HCT116 (cell line): ENCODE measurements at regions not wholly inside any gene's neighbourhood (a gene's known extent, or its start where the extent isn't known, plus 50 kb on each side); places are given as distances from the start of the nearest gene placed in this dataset.

Source experiments
- ATAC-seq: fragments of 200-7000 bp; cut with Tn5 transposase; 2 replicates; pipeline ENCODE4 v1.9.1; 2020; ENCODE audit warnings: mild to moderate bottlenecking, moderate library complexity
- BruUV-seq: library from RNA; stranded (reverse); fragments of 400-500 nt; replicated peaks from 2 replicates; lab custom pipeline; 2021; lab: Mats Ljungman, UMichigan
- CTCF ChIA-PET: fragments of 300-600 bp; sonication (Branson Sonifier 250); formaldehyde crosslinking; loops from one replicate; lab custom pipeline; 2021; ENCODE audit warnings: antibody characterized with exemption; lab: Charles Lee
- POLR2A ChIA-PET: fragments of 300-600, 350-600 bp; sonication (Branson Sonifier 250); formaldehyde crosslinking; loops from one replicate; lab custom pipeline; 2021; ENCODE audit warnings: antibody characterized with exemption; lab: Charles Lee
- RAD21 ChIA-PET, 2 experiments: fragments of 300-600 bp; sonication (Branson Sonifier 250); formaldehyde crosslinking; loops; one replicate each; lab custom pipeline; 2023; ENCODE audit warnings: low total read pairs in 2 of 2; ENCODE audit not compliant: uncharacterized antibody in 2 of 2, unreplicated experiment in 2 of 2, low non-redundant PET in 1 of 2; lab: Charles Lee
- DNase-seq: peaks from one replicate; pipeline ENCODE4 v3.0.0-alpha.2; 2010; ENCODE audit warnings: low read depth, low spot score
- H2AFZ ChIP-seq: fragments of 200-600 bp; shearing (Covaris generic), sonication (generic); 2 replicates; pipeline ENCODE4 v1.6.1; 2017; ENCODE audit warnings: low read depth, mixed run types, mixed read lengths, antibody characterized with exemption, low read length; ENCODE audit not compliant: poor library complexity, severe bottlenecking
- H3K27ac ChIP-seq: 2 replicates; pipeline ENCODE4 v1.5.1; 2012; ENCODE audit warnings: low read depth, low read length
- H3K27me3 ChIP-seq: fragments of 200-600 bp; sonication (generic); 2 replicates; pipeline ENCODE4 v1.6.1; 2016; ENCODE audit warnings: mixed run types, low read length, mixed read lengths; ENCODE audit not compliant: insufficient read depth
- H3K36me3 ChIP-seq, 2 experiments: fragments of 200-500 bp in 1 of 2; fragments of 200-600 bp in 1 of 2; sonication (Bioruptor generic) in 1 of 2; sonication (generic) in 1 of 2; 2 replicates each; pipeline versions ENCODE4 v1.5.1 to v1.6.1; 2014 to 2016; ENCODE audit warnings: low read length in 2 of 2, inconsistent platforms in 1 of 2, mixed read lengths in 1 of 2, mixed run types in 1 of 2; ENCODE audit not compliant: insufficient read depth in 2 of 2, control insufficient read depth in 1 of 2
- H3K4me1 ChIP-seq, 2 experiments: fragments of 200-600 bp in 1 of 2; sonication (generic) in 1 of 2; 2 replicates each; pipeline versions ENCODE4 v1.5.1 to v1.6.1; 2012 to 2017; ENCODE audit warnings: low read length in 2 of 2, inconsistent platforms in 1 of 2, mild to moderate bottlenecking in 1 of 2, mixed read lengths in 1 of 2, mixed run types in 1 of 2, moderate library complexity in 1 of 2; ENCODE audit not compliant: insufficient read depth in 2 of 2, control insufficient read depth in 1 of 2
- H3K4me2 ChIP-seq: fragments of 200-600 bp; sonication (generic); 2 replicates; pipeline ENCODE4 v1.6.1; 2017; ENCODE audit warnings: mixed run types, low read length, mixed read lengths
- H3K4me3 ChIP-seq, 2 experiments: fragments of 200-600 bp in 1 of 2; sonication (generic) in 1 of 2; replicated peaks in 1 of 2; 2 replicates each; pipeline ENCODE4 v1.5.1; 2011 to 2016; ENCODE audit warnings: low read length in 2 of 2, control low read depth in 1 of 2, low read depth in 1 of 2, mild to moderate bottlenecking in 1 of 2, mixed read lengths in 1 of 2, mixed run types in 1 of 2
- H3K79me2 ChIP-seq: fragments of 200-600 bp; sonication (generic); 2 replicates; pipeline ENCODE4 v1.6.1; 2017; ENCODE audit warnings: mild to moderate bottlenecking, mixed run types, low read length, moderate library complexity, mixed read lengths; ENCODE audit not compliant: insufficient read depth
- H3K9ac ChIP-seq: fragments of 200-600 bp; sonication (generic); 2 replicates; pipeline ENCODE4 v1.6.1; 2016; ENCODE audit warnings: low read length, mixed read lengths
- H3K9me2 ChIP-seq: fragments of 200-600 bp; sonication (generic), shearing (Covaris generic); 2 replicates; pipeline ENCODE4 v1.6.1; 2017; ENCODE audit warnings: mixed run types, mild to moderate bottlenecking, moderate library complexity; ENCODE audit not compliant: insufficient read depth
- H3K9me3 ChIP-seq, 2 experiments: fragments of 200-500 bp in 1 of 2; fragments of 200-600 bp in 1 of 2; sonication (Bioruptor generic) in 1 of 2; sonication (generic) in 1 of 2; 2 replicates each; pipeline ENCODE4 v1.6.1; 2014 to 2017; ENCODE audit warnings: low read length in 2 of 2, mixed read lengths in 2 of 2, inconsistent platforms in 1 of 2, low read depth in 1 of 2, mild to moderate bottlenecking in 1 of 2, mixed run types in 1 of 2, moderate library complexity in 1 of 2; ENCODE audit not compliant: control insufficient read depth in 1 of 2, insufficient read depth in 1 of 2
- H4K20me1 ChIP-seq: fragments of 200-600 bp; sonication (generic), shearing (Covaris generic); 2 replicates; pipeline ENCODE4 v1.6.1; 2017; ENCODE audit warnings: mixed run types, mild to moderate bottlenecking, moderate library complexity; ENCODE audit not compliant: insufficient read depth
- CEBPB ChIP-seq: IDR thresholded peaks from 2 replicates; pipeline ENCODE4 v1.6.1; 2012; ENCODE audit warnings: low read depth
- EGR1 ChIP-seq: IDR thresholded peaks from 2 replicates; pipeline ENCODE4 v1.6.1; 2012; ENCODE audit warnings: low read depth
- ELF1 ChIP-seq: IDR thresholded peaks from 2 replicates; pipeline ENCODE4 v1.6.1; 2012; ENCODE audit warnings: low read depth, borderline replicate concordance
- FOSL1 ChIP-seq: IDR thresholded peaks from 2 replicates; pipeline ENCODE4 v1.6.1; 2012; ENCODE audit warnings: low read depth
- POLR2A ChIP-seq: IDR thresholded peaks from 2 replicates; pipeline ENCODE4 v1.7.0; 2011; ENCODE audit warnings: borderline replicate concordance; ENCODE audit not compliant: insufficient read depth, insufficient read length; ENCODE audit errors: extremely low read depth
- POLR2AphosphoS5 ChIP-seq: IDR thresholded peaks from 2 replicates; pipeline ENCODE4 v1.6.1; 2011; ENCODE audit warnings: mild to moderate bottlenecking, low read depth, low read length, moderate library complexity
- RAD21 ChIP-seq: IDR thresholded peaks from 2 replicates; pipeline ENCODE4 v1.6.1; 2012; ENCODE audit warnings: low read depth, mild to moderate bottlenecking
- SP1 ChIP-seq: IDR thresholded peaks from 2 replicates; pipeline ENCODE4 v1.6.1; 2012; ENCODE audit warnings: low read depth
- SRF ChIP-seq: IDR thresholded peaks from 2 replicates; pipeline ENCODE4 v1.6.1; 2012; ENCODE audit warnings: low read depth
- YY1 ChIP-seq: IDR thresholded peaks from 2 replicates; pipeline ENCODE4 v1.6.1; 2011; ENCODE audit warnings: low read length, low read depth, moderate library complexity, mild to moderate bottlenecking; ENCODE audit not compliant: insufficient replicate concordance; ENCODE audit errors: extremely low read depth
- ZFX ChIP-seq: fragments of 450-650 bp; IDR thresholded peaks from 2 replicates; pipeline ENCODE4 v1.6.1; 2017
- ZNF274 ChIP-seq: fragments of 200-500 bp; sonication (Bioruptor generic); IDR thresholded peaks from 2 replicates; pipeline ENCODE4 v1.6.1; 2014; ENCODE audit warnings: mild to moderate bottlenecking, low read depth, low read length, inconsistent platforms
- intact Hi-C: fragments of 100-400 bp; cut with micrococcal nuclease; formaldehyde crosslinking; loops from 2 replicates; pipeline ENCODE4 v1.10.0; 2022
- TF ChIP-seq, protein P1 (sequence below): IDR thresholded peaks from 2 replicates; pipeline ENCODE4 v1.6.1; 2011; ENCODE audit warnings: mild to moderate bottlenecking, low read length, moderate library complexity; ENCODE audit not compliant: insufficient replicate concordance; ENCODE audit errors: extremely low read depth
- TF ChIP-seq, protein P2 (sequence below): IDR thresholded peaks from 2 replicates; pipeline ENCODE4 v1.6.1; 2012
- TF ChIP-seq, protein P3 (sequence below): IDR thresholded peaks from 2 replicates; pipeline ENCODE4 v1.6.1; 2012
- TF ChIP-seq, protein P4 (sequence below): IDR thresholded peaks from 2 replicates; pipeline ENCODE4 v1.6.1; 2012; ENCODE audit warnings: low read depth

DNA sequence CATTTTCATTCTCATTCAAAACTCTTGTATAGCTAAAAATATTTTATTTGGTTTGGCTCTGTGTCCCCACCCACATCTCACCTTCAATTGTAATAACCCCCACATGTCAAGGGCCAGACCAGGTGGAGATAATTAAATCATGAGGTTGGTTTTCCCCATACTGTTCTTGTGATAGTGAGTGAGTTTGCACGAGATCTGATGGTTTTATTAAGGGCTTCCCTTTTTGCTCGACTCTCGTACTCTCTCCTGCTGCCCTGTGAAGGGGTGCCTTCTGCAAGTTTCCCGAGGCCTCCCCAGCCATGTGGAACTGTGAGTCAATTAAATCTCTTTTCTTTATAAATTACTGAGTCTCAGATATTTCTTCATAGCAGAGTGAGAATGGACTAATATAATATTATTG is 768.0 kb downstream of the STIM2 start:
- ChIA-PET POLR2A (no interaction called here), CTCF (no interaction called here), RAD21 (interaction anchor here in 1 of 2 experiments (0.6 kb wide), 1 partner anchor 1577 kb away, joined by 3 read pairs; no protein-coding TSS in a partner anchor)
- no peaks in the 10 kb centered on the region for H3K4me1 ChIP-seq
- no peak overlapping the region for H2AFZ ChIP-seq
- no TSS peak for BruUV-seq
- H3K4me3 ChIP-seq, result no peak overlapping the region
- ATAC-seq, result no peak
- H3K9me2 ChIP-seq, result no peaks in the 10 kb centered on the region
- H3K27me3 ChIP-seq, result no peaks in the 10 kb centered on the region
- DNase-seq, result no peak
- H3K79me2 ChIP-seq, result no peaks in the 10 kb centered on the region
- H4K20me1 ChIP-seq, result no peaks in the 10 kb centered on the region
- intact Hi-C loops, result no loop called here
- no peaks in the 10 kb centered on the region for H3K36me3 ChIP-seq
- H3K9ac ChIP-seq, result no peak overlapping the region
- no peak overlapping the region for H3K4me2 ChIP-seq
- TF ChIP-seq ELF1 (no peak), EGR1 (no peak), ZFX (no peak), POLR2A (no peak), CEBPB (no peak), POLR2AphosphoS5 (no peak), YY1 (no peak), RAD21 (no peak), SP1 (no peak), SRF (no peak), ZNF274 (no peak), FOSL1 (no peak)
- TF ChIP-seq, protein P1, sequence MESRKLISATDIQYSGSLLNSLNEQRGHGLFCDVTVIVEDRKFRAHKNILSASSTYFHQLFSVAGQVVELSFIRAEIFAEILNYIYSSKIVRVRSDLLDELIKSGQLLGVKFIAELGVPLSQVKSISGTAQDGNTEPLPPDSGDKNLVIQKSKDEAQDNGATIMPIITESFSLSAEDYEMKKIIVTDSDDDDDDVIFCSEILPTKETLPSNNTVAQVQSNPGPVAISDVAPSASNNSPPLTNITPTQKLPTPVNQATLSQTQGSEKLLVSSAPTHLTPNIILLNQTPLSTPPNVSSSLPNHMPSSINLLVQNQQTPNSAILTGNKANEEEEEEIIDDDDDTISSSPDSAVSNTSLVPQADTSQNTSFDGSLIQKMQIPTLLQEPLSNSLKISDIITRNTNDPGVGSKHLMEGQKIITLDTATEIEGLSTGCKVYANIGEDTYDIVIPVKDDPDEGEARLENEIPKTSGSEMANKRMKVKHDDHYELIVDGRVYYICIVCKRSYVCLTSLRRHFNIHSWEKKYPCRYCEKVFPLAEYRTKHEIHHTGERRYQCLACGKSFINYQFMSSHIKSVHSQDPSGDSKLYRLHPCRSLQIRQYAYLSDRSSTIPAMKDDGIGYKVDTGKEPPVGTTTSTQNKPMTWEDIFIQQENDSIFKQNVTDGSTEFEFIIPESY, result no peak
- TF ChIP-seq, protein P2, sequence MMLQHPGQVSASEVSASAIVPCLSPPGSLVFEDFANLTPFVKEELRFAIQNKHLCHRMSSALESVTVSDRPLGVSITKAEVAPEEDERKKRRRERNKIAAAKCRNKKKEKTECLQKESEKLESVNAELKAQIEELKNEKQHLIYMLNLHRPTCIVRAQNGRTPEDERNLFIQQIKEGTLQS, result no peak
- TF ChIP-seq, protein P3, sequence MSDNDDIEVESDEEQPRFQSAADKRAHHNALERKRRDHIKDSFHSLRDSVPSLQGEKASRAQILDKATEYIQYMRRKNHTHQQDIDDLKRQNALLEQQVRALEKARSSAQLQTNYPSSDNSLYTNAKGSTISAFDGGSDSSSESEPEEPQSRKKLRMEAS, result no peak
- TF ChIP-seq, protein P4, sequence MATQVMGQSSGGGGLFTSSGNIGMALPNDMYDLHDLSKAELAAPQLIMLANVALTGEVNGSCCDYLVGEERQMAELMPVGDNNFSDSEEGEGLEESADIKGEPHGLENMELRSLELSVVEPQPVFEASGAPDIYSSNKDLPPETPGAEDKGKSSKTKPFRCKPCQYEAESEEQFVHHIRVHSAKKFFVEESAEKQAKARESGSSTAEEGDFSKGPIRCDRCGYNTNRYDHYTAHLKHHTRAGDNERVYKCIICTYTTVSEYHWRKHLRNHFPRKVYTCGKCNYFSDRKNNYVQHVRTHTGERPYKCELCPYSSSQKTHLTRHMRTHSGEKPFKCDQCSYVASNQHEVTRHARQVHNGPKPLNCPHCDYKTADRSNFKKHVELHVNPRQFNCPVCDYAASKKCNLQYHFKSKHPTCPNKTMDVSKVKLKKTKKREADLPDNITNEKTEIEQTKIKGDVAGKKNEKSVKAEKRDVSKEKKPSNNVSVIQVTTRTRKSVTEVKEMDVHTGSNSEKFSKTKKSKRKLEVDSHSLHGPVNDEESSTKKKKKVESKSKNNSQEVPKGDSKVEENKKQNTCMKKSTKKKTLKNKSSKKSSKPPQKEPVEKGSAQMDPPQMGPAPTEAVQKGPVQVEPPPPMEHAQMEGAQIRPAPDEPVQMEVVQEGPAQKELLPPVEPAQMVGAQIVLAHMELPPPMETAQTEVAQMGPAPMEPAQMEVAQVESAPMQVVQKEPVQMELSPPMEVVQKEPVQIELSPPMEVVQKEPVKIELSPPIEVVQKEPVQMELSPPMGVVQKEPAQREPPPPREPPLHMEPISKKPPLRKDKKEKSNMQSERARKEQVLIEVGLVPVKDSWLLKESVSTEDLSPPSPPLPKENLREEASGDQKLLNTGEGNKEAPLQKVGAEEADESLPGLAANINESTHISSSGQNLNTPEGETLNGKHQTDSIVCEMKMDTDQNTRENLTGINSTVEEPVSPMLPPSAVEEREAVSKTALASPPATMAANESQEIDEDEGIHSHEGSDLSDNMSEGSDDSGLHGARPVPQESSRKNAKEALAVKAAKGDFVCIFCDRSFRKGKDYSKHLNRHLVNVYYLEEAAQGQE, result no peak
- H3K27ac ChIP-seq, result no peak overlapping the region
- no peaks in the 10 kb centered on the region for H3K9me3 ChIP-seq
